Hematopoietic multipotent progenitor cell (in vitro differentiated cells): ENCODE measurements at regions not wholly inside any gene's neighbourhood (a gene's known extent, or its start where the extent isn't known, plus 50 kb on each side); places are given as distances from the start of the nearest gene placed in this dataset.

Source experiments
- DNase-seq, 3 donors: peaks; one replicate each; pipeline ENCODE4 v3.0.0-alpha.2; 2011 to 2015; ENCODE audit warnings: low read depth in 2 of 3, low spot score in 2 of 3

- peak in 2 of 3 donors; percentile 20 to 52 for DNase-seq
These were observed 570.1 kb downstream of the PLCL1 start for GRCh38 chr2:198374375-198375082.

GRCh38 chr2:198371921-198372543 lies 567.6 kb downstream of the PLCL1 start:
- peak in 1 of 3 donors; percentile 26 for DNase-seq

- DNase-seq = no peak
These were observed 566.9 kb downstream of the PLCL1 start for GRCh38 chr2:198371329-198371728.

- no peak for DNase-seq
These were observed 563.7 kb downstream of the PLCL1 start for GRCh38 chr2:198368089-198368488.

GRCh38 chr2:198362740-198363139 lies 558.3 kb downstream of the PLCL1 start:
- DNase-seq = no peak

GRCh38 chr2:198359308-198359707 lies 554.9 kb downstream of the PLCL1 start:
- DNase-seq = no peak

- no peak for DNase-seq
These were observed 551.8 kb downstream of the PLCL1 start for GRCh38 chr2:198356157-198356556.

- no peak for DNase-seq
These were observed 547.3 kb downstream of the PLCL1 start for GRCh38 chr2:198351647-198352046.

GRCh38 chr2:198347946-198348345 lies 543.6 kb downstream of the PLCL1 start:
- no peak for DNase-seq

GRCh38 chr2:198347349-198347748 lies 543.0 kb downstream of the PLCL1 start:
- DNase-seq = no peak

GRCh38 chr2:198343471-198343870 lies 539.1 kb downstream of the PLCL1 start:
- DNase-seq = no peak

GRCh38 chr2:198340846-198341245 lies 536.5 kb downstream of the PLCL1 start:
- DNase-seq = no peak

GRCh38 chr2:198339116-198339515 lies 534.7 kb downstream of the PLCL1 start:
- DNase-seq = no peak

GRCh38 chr2:198337368-198337767 lies 533.0 kb downstream of the PLCL1 start:
- no peak for DNase-seq

GRCh38 chr2:198328454-198328853 lies 524.1 kb downstream of the PLCL1 start:
- no peak for DNase-seq

GRCh38 chr2:198327526-198327925 lies 523.1 kb downstream of the PLCL1 start:
- peak in 1 of 3 donors; percentile 38 for DNase-seq

- DNase-seq = peak in 2 of 3 donors; percentile 59 to 80
These were observed 522.0 kb downstream of the PLCL1 start for GRCh38 chr2:198326431-198326830.

- DNase-seq = no peak
These were observed 521.0 kb downstream of the PLCL1 start for GRCh38 chr2:198325359-198325758.

- no peak for DNase-seq
These were observed 519.7 kb downstream of the PLCL1 start for GRCh38 chr2:198324071-198324470.

- peak in 2 of 3 donors; percentile 9 to 24 for DNase-seq
These were observed 517.9 kb downstream of the PLCL1 start for GRCh38 chr2:198322275-198322674.

GRCh38 chr2:198321522-198322088 lies 517.2 kb downstream of the PLCL1 start:
- no peak for DNase-seq

GRCh38 chr2:198316852-198317396 lies 512.5 kb downstream of the PLCL1 start:
- no peak for DNase-seq
